ENCODE measurements at regions not wholly inside any gene's neighbourhood (a gene's known extent, or its start where the extent isn't known, plus 50 kb on each side); places are given as distances from the start of the nearest gene placed in this dataset.

DNA sequence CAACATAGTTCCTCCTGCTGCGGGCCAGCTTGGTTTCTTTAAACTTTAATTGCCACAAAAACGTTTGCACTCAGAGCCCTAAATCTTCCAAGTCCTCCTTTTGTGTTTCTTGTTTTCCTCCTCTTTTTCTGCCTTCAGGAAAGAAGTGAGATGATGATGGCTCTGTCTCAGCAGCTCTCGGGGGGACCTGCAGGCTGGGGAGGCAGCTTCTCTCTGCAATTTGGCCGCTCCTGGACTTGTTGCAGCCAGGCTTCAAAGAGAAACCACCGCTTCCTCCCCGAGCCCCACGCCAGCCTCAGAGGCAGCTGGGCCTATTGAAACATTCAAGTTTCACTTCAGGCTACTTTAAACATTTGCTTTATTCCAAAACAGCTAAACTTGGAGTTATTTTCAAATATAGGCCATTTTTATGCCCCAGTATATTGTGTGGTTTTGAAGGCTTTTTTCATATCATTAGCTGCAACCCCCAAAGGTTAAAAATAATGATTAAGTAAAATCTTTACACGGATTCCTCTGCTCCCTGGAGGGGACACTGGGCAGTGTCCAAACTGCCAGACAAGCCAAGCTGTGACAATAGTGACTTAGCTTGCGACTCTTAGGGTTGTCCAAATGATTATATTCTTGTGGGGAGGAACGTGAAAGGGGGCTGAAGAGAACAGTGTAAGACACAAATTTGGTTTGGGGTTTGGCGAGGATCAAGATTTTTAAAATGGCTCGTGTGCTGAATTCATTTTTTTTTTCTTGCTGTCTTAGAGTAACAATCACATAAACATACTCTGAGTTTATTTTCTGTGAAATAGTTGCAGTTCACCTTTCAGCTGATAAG lies 330.8 kb downstream of the DLEU7 start:
- H3K4me1 Mint-ChIP-seq: peaks cover 3 to 6% of the 10 kb centered on the region in 2 donors
- DNase-seq (peak; percentile 41), ATAC-seq (replicated peaks) (peak; percentile 86 to 90)
- peaks cover 0 to under 1% of the 10 kb centered on the region in 2 donors for H3K9me3 Mint-ChIP-seq
- no peak overlapping the region for H3K27ac Mint-ChIP-seq
- H3K27me3 Mint-ChIP-seq: no peaks in the 10 kb centered on the region
- H3K36me3 Mint-ChIP-seq: no peaks in the 10 kb centered on the region
- no peak overlapping the region for H3K4me3 Mint-ChIP-seq

DNA sequence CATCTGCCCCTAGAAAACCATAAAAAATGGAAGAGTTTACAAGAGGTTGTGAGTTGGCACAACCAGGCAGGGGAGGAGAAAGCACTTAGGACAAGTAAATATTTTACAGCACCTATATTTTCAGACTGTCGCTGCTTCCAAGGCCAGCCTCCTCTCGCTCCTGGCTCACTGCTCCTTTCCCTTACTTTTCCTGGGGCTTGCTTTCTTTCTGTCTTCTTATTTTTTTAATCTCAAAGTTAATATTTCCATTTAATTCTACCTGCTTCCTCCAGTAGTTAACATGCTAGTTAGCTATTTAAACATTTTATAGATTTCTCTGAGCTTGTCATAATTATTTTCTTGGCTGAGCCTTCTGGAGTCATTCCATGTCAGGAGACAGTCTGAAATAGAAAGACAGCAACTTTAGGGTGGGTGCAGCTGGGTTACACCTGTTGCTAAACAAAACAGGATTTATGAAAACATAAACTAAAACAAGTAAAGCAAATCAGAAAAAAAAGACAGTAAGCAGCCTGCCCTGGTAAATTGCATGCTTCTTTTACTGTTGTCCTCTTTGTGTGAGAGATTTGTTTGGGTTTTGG lies 330.1 kb downstream of the DLEU7 start:
- DNase-seq (no peak), ATAC-seq (replicated peaks) (no peak)
- Mint-ChIP-seq H3K4me1 (peaks cover 3 to 6% of the 10 kb centered on the region in 2 donors), H3K9me3 (no peaks in the 10 kb centered on the region), H3K27me3 (no peaks in the 10 kb centered on the region), H3K36me3 (no peaks in the 10 kb centered on the region), H3K4me3 (no peak overlapping the region), H3K27ac (no peak overlapping the region)

DNA sequence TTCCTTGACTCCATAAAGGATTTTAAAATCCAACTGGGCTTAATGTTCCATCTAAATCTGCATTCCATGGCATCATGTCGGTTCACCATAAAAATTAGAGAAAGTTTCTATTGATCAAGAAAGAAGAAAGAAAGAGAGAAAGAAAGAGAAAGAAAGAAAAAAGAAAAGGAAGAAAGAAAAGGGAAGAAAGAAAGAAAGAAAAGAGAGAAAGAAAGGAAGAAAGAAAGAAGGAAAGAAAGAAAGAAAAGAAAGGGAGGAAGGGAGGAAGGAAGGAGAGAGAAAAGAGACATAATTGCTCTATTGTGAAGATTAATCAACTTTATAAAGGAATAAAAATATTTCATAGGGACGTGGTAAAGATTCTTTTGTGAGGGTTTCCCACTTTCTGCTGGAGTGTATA lies 329.2 kb downstream of the DLEU7 start:
- no peaks in the 10 kb centered on the region for H3K9me3 Mint-ChIP-seq
- H3K27me3 Mint-ChIP-seq: no peaks in the 10 kb centered on the region
- DNase-seq (no peak), ATAC-seq (replicated peaks) (no peak)
- H3K27ac Mint-ChIP-seq: peak overlapping the region; percentile 28
- no peaks in the 10 kb centered on the region for H3K36me3 Mint-ChIP-seq
- H3K4me3 Mint-ChIP-seq: no peak overlapping the region
- peaks cover 3 to 12% of the 10 kb centered on the region in 2 donors for H3K4me1 Mint-ChIP-seq

DNA sequence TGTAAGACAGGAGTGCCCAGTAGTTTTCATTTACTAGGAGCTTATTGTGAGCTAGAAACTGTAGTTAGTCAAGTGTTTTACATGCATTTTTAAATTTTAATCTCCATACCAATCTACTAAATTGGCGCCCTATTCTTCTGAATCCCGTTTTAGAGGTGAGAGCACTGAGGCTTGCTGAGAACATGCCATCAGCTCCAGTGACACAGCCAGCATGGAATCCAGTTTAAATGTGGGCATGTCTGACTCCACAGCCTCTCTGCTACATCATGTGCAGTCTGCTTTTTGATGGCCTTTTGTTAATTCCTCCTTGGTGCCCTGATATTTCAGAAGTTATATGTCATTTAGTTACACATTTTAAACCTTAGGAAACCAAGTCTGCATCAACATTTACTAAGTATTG lies 325.4 kb downstream of the DLEU7 start:
- ATAC-seq (replicated peaks) (no peak), DNase-seq (no peak)
- Mint-ChIP-seq H3K27me3 (no peaks in the 10 kb centered on the region), H3K4me1 (peaks cover 8 to 35% of the 10 kb centered on the region in 2 donors), H3K27ac (no peak overlapping the region), H3K36me3 (no peaks in the 10 kb centered on the region), H3K9me3 (no peaks in the 10 kb centered on the region), H3K4me3 (no peak overlapping the region)

DNA sequence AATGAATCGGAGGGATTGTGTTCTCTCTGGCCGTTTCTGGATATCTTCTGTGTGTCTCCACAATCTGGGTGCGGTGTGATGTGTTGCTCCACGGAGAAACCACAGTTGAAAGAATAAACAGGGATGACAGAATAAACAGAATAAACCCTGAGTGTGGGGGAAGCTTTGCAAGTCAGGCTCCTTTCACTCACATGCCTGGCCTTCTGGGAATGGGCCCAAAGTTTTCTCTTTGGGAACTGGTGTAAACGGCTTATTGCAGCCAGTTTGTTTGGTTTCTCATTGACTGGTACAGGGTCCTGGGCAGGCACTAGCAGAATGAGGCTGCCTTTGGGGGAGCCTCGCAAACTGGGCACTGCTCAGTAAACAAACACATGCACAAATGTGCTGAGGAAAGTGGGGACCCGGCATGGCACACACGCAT lies 324.7 kb downstream of the DLEU7 start:
- Mint-ChIP-seq H3K27me3 (no peaks in the 10 kb centered on the region), H3K4me3 (no peak overlapping the region), H3K4me1 (peaks cover 8 to 35% of the 10 kb centered on the region in 2 donors), H3K36me3 (no peaks in the 10 kb centered on the region), H3K9me3 (no peaks in the 10 kb centered on the region), H3K27ac (no peak overlapping the region)
- DNase-seq (no peak), ATAC-seq (replicated peaks) (no peak)

DNA sequence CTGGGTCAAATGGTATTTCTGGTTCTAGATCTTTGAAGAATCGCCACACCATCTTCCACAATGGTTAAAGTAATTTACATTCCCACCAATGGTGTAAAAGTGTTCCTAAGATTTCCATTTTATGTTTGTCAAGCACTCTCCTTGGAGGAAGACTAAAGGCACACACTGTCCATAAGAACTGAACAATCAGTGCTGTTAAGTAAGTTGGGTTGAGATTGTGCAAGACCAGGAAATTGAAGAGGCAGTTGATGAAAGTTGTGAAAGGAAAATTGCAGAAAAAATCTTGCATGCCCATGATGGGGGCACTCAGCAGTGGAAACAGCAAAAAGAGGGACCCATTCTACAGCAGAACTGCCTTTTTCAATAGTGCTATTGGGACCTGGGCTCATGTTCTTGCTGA lies 323.6 kb downstream of the DLEU7 start:
- Mint-ChIP-seq H3K27me3 (no peaks in the 10 kb centered on the region), H3K4me1 (peaks cover 5 to 29% of the 10 kb centered on the region in 2 donors), H3K9me3 (no peaks in the 10 kb centered on the region), H3K36me3 (no peaks in the 10 kb centered on the region), H3K4me3 (no peak overlapping the region), H3K27ac (no peak overlapping the region)
- no peak for ATAC-seq (replicated peaks)
- no peak for DNase-seq

DNA sequence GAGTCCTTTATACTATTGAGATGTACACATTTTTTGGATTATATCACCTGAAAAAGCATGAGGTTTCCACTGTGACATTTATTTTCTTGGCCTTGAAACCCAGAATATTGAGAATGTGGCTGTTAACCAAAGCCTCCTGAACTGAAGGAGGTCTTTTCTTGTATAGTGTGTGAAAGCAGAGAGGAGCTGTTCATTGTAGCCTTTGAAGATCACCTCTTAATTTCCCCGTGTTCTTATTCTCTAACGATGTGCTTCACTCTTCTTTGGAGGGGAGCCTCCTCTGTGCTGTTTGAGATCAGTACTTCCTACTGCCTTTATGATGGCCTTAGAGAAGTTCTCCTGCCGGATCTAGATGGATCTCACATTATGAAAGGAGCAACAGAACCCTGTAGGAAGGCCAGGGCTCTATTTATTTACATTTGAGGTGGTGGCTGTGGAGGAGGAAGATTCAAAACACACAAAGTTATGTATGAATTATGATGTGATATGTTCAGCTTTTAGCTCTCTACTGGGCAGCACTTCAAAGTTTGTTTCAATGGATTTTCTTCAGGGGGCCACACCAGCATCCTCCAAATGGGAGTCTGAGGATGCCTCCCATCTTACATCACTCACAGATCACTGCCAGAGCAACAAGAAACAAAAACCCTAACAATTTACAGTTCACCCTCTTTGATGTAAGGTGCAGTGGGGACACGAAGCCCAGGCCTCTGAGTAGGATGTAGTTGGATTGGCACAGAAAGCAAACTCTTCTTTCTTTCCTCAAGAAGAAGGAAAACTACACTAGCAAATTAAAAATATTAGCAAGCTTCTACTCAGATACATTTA lies 322.3 kb downstream of the DLEU7 start:
- Mint-ChIP-seq H3K27me3 (peaks cover 0 to 5% of the 10 kb centered on the region in 2 donors), H3K27ac (no peak overlapping the region), H3K36me3 (no peaks in the 10 kb centered on the region), H3K4me3 (no peak overlapping the region), H3K4me1 (peaks cover 12 to 39% of the 10 kb centered on the region in 2 donors), H3K9me3 (peaks cover 0 to 1% of the 10 kb centered on the region in 2 donors)
- no peak for ATAC-seq (replicated peaks)
- DNase-seq: no peak

DNA sequence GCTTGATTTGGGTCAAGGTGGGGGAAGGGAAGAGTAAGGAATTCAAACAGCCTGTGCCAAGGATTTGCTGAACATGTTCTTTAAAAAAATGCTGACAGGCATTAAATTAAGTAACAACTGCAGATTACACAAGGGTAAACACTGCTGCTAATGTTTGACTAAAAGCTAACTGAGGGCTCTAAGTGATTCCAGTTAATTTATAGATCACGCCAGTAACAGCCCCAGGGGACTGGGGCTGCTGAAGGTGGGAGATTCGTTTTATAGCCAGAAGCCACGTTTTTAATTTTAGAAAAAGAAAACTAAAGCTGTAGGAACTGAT lies 321.7 kb downstream of the DLEU7 start:
- H3K4me3 Mint-ChIP-seq: no peak overlapping the region
- no peaks in the 10 kb centered on the region for H3K36me3 Mint-ChIP-seq
- ATAC-seq (replicated peaks) (no peak), DNase-seq (no peak)
- peak overlapping the region; percentile 75 for H3K27ac Mint-ChIP-seq
- H3K9me3 Mint-ChIP-seq: peaks cover 0 to 1% of the 10 kb centered on the region in 2 donors
- peaks cover 18 to 45% of the 10 kb centered on the region in 2 donors for H3K4me1 Mint-ChIP-seq
- H3K27me3 Mint-ChIP-seq: peaks cover 0 to 5% of the 10 kb centered on the region in 2 donors

DNA sequence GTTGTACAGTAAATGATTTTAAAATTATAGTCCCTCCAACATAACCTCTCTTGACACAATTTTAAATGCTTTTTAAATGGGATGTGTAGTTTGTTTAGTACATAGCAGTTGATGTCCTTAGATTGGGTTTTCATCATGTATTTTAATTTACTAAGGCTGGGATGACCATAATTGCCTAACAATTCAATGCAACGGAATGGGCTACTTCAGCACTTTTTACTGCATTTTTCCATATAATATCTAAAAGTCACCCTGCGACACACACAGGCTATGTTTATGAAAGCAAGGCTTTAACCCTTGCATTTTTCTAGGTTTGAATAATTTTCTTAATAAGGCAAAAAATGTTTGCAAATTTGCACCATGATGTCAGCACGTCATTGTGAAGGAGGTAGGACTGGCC lies 321.0 kb downstream of the DLEU7 start:
- no peak overlapping the region for H3K27ac Mint-ChIP-seq
- peaks cover 0 to 5% of the 10 kb centered on the region in 2 donors for H3K27me3 Mint-ChIP-seq
- peaks cover 24 to 52% of the 10 kb centered on the region in 2 donors for H3K4me1 Mint-ChIP-seq
- no peak for DNase-seq
- no peak for ATAC-seq (replicated peaks)
- H3K36me3 Mint-ChIP-seq: no peaks in the 10 kb centered on the region
- H3K9me3 Mint-ChIP-seq: peaks cover 0 to 1% of the 10 kb centered on the region in 2 donors
- no peak overlapping the region for H3K4me3 Mint-ChIP-seq

DNA sequence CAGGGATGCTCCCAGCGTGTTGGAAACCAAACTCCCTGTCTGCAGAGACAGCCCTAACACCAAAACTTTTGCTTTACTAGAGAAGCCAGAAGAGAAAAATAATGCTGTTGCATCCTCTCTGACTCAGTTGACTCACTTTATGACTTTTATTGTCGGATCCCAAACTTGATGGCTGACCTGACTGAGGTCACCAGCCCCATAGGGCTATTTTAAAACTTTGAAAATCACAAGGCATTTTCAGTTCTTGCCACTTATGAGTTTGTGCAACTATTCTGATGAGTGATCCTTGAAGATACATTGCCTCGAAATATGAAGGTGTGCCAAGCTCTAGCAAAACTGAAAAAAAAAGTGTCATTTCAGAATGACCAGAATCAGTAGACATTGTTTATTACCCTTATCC lies 320.2 kb downstream of the DLEU7 start:
- ATAC-seq (replicated peaks): no peak
- Mint-ChIP-seq H3K9me3 (peaks cover 0 to 1% of the 10 kb centered on the region in 2 donors), H3K36me3 (no peaks in the 10 kb centered on the region), H3K4me1 (peaks cover 31 to 60% of the 10 kb centered on the region in 2 donors), H3K4me3 (no peak overlapping the region), H3K27me3 (peaks cover 0 to 5% of the 10 kb centered on the region in 2 donors), H3K27ac (no peak overlapping the region)
- DNase-seq: no peak

DNA sequence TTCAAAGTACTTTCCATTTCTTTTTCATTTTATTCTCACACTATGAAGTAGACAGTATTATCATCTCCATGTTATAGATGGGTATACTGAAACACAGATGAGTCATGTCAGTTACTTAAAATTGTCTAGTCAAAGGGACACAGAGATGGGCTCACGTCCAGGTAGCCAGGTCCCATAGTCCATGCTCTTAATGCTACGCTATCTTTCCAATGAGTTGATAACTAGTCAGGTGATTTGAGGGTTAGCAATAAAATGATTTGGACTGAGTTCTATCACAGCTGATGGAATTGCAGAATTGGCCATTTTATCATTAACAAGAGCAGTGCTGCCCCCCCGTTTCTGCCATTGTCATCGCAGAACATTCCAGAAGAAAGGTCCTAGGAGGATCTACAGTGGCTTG lies 318.9 kb downstream of the DLEU7 start:
- Mint-ChIP-seq H3K27me3 (peaks cover 0 to 5% of the 10 kb centered on the region in 2 donors), H3K4me1 (peaks cover 39 to 64% of the 10 kb centered on the region in 2 donors), H3K4me3 (no peak overlapping the region), H3K27ac (no peak overlapping the region), H3K9me3 (peaks cover 0 to 1% of the 10 kb centered on the region in 2 donors), H3K36me3 (no peaks in the 10 kb centered on the region)
- ATAC-seq (replicated peaks) (no peak), DNase-seq (no peak)

DNA sequence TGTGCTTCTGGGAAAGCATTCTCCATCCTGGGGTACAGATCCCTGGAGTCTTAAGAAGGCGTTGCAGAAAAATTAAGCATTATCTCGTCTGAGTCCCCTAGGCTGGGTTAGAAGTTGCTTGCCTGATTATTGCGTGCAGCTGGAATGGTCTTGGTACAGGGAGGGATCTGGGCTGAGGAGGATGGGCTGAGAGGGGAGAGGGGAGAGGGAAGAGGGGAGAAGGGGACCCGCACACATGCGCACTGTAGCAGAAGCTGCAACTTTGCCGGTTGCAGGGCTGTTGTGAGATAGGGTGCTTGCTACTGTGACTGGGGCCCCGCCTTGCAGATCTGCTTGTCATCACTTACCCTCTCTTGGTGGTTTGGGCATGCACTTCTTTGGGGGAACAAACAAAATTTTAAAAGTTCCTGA lies 316.8 kb downstream of the DLEU7 start:
- peaks cover 0 to 1% of the 10 kb centered on the region in 2 donors for H3K9me3 Mint-ChIP-seq
- DNase-seq (no peak), ATAC-seq (replicated peaks) (peak; percentile 50 to 69)
- peak overlapping the region in 1 of 2 donors; percentile 5 for H3K4me3 Mint-ChIP-seq
- H3K4me1 Mint-ChIP-seq: peaks cover 38 to 52% of the 10 kb centered on the region in 2 donors
- no peaks in the 10 kb centered on the region for H3K36me3 Mint-ChIP-seq
- H3K27ac Mint-ChIP-seq: no peak overlapping the region
- peaks cover 0 to 5% of the 10 kb centered on the region in 2 donors for H3K27me3 Mint-ChIP-seq

DNA sequence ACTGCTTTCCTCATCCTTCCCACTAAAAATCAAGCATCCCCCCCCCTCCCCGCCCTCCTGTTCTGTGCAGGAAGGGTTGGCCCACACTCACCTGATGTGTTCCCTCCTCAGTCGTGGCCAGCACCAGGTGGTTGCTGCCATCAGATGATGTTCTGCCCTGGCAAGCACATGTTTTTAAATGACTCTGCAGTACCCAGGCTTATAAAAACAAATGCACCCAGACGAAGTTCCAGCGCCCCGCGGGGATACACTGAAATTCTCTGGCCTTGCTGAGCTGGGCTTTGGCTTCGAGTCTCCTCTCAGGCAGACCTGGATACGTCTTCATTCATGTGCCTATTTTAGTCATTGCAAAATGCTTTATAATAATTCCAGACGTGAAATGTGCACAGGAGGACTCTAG lies 316.3 kb downstream of the DLEU7 start:
- Mint-ChIP-seq H3K4me3 (no peak overlapping the region), H3K4me1 (peaks cover 38 to 52% of the 10 kb centered on the region in 2 donors), H3K27me3 (peaks cover 0 to 5% of the 10 kb centered on the region in 2 donors), H3K27ac (peak overlapping the region; percentile 9), H3K9me3 (peaks cover 0 to 1% of the 10 kb centered on the region in 2 donors), H3K36me3 (no peaks in the 10 kb centered on the region)
- peak; percentile 84 to 88 for ATAC-seq (replicated peaks)
- DNase-seq: no peak
